ENCODE measurements at regions not wholly inside any gene's neighbourhood (a gene's known extent, or its start where the extent isn't known, plus 50 kb on each side); places are given as distances from the start of the nearest gene placed in this dataset.

DNA sequence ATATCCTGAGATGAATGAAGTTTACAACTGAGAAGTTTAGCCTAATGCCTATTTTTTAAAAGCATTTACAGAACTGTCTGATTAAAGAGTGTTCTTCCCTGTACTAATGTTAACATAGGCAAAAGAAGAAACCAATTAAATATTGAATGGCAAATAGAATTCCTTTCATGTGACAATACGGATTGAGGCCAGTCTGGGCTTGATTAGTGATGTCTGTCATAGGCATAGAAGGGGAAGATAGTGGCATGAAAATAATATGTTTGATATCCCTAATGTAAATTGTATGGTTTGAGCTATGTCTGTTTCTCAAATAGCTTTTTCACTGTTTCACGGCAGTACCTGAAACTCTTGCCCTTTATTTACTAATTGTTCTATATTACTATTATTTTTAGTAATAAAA, 443.1 kb upstream of the CLINT1 start:
- DNase-seq (ENCODE audit: low read depth, low spot score) = no peak

DNA sequence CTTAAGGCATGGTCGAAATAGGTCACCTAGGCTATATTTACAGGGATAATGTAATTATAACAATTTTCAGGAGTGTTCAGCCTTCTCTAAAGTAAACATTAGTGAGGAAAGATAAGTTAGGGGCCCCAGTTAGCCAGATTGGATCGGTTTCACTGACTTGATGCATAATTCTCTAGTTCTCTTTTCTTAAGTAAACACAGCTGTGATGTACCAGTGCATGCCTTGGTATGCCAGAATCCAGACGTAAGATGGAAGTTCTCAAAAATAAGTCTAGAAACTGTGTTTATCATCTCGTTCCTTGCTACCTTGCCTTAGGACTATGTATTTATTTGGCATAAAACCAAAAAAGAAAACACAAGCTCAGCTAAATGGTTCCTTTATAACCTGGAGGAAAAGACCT, 442.2 kb upstream of the CLINT1 start:
- DNase-seq (ENCODE audit: low read depth, low spot score) = no peak

DNA sequence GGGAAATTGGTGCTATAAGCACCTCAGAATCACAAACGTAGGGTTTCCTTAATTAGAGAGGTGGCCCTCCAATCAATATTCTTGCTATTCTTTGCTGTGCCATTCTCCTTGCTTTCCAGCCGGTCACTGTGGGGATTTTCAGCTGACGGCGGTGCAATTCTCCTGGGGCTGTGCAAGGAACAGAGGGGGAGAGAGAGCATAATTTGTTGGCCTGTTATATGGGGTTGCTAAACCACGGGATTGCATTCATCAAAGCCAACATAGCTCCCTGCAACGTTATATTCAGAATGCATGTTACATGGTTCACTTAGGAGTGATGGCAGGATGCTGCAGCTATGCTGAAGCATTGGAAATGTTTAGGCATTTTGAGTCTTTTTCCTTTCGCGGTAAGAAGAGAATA, 441.3 kb upstream of the CLINT1 start:
- no peak for DNase-seq (ENCODE audit: low read depth, low spot score)

DNA sequence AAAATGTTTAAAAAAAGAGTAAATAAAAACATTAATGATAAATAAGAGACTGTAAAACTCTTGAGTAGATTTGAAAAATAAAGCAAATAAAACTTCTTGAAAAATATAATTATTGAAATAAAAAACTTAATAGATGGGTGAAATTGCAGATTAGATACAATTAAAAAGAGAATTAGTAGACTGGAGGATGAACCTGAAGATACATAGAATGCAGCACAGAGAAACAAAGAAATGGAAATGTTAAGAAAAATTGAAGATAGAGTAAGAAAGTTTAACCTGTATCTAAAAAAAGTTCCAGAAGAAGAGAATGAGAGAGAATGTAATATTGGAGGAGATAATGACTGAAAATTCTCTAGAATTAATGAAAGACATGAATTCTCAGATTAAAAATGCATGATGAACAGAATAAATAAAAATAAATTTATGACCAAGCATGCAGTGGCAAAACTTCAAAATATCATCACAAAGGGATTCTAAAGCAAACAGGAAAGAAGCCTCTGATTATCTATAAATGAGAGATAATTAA, 438.1 kb upstream of the CLINT1 start:
- no peak for DNase-seq (ENCODE audit: low read depth, low spot score)

DNA sequence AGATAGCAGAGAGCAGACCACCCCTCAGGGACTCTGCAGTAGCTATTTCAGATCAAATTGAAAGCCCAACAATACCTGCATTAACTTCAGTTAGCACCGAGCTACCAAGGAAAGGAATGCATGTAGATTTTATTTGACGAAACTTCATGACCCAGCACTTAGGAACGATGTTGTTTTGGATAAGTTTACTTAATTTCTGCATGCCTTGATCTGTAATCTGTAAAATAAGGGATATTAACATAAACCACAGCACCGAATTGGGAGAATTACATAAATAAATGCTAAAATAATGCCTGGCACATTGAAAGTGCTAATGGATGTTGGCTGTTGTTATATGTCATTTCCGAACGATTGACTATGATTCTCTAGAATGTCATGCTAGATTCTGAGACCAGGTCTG, 435.8 kb upstream of the CLINT1 start:
- DNase-seq (ENCODE audit: low read depth, low spot score) = no peak

DNA sequence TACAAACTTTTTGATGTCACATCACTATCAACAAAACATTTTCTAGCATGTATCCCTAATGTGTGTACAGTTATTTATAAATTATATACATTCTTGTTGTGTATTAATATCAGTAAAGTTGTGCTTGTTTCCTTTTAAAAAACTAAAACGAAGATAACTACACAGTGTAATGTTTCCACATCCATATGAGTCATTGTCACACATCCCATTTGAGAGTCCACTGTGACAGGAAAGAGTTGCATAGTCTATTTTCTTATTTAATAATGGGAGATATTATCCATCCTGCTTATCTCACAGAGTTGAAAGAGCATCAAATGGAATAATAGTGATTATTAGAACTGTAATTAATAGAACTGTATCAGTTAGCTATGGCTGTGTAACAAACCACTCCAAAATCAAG, 434.0 kb upstream of the CLINT1 start:
- no peak for DNase-seq (ENCODE audit: low read depth, low spot score)

DNA sequence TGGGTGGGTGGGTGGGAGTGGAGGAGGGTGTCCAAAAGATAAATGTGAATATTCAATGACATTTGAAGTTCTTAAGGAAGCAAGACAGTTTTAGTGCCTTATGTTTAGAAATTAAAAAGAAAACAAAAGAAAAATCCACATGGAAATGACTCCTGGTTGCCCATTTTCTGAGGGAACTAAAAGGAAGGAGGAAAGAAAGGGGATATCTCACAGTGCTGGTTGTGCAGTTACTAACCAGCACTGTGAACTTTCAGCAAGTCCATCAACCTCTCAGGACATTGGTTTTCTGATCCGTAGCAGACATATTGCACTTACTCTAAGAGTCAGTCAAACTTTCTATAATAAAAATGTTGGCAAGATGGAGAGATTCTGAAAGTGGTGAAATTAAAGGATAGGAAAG, 431.0 kb upstream of the CLINT1 start:
- DNase-seq (ENCODE audit: low read depth, low spot score) = no peak

DNA sequence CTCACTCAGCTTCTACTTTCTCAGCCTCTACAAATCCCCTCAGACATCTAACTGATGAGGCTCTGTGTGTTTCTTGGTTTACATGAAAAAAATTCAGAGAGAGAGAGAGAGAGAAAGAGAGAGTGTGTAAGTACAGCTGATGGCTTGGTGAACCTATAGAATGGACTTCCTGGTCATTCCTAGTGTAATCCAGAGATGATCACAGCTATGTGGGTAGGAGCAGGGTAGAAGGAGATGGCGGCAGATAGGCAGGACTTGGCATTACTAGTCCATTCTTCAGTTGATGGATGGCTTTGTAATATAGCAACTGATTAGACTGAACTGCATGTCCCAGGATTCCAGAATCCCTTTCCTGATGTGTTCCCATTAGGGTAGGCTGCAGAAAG, 429.3 kb upstream of the CLINT1 start:
- no peak for DNase-seq (ENCODE audit: low read depth, low spot score)

DNA sequence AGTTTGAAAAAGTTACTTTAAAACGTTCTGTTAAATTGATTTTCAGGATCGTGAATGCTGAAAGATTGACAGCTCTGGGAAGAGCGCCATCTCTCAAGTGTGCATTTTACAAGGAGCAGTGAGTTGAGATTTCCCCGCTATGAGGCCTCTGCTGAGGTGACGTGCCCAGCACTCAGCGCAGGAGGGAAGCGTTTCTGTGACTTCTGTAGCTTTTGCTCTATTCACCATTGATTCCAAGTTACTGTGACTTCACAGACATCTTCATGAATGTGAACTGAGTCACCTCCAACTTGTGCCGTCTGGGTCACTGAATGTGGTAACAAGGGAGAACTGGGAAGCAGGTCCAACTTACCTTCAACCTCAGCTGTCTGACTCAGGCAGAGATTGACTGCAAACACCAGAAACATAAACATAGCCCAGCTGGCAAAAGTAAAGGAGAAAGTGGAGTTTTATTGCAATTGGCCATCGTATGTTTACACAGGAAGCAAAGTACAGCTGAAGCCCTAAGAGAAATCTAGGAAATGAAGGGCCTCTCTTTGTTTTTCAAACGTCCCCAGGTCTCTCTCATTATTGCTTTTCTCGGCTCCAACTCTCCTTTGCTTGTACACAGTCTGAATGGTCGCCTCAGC, 428.8 kb upstream of the CLINT1 start:
- DNase-seq (ENCODE audit: low read depth, low spot score) = no peak

DNA sequence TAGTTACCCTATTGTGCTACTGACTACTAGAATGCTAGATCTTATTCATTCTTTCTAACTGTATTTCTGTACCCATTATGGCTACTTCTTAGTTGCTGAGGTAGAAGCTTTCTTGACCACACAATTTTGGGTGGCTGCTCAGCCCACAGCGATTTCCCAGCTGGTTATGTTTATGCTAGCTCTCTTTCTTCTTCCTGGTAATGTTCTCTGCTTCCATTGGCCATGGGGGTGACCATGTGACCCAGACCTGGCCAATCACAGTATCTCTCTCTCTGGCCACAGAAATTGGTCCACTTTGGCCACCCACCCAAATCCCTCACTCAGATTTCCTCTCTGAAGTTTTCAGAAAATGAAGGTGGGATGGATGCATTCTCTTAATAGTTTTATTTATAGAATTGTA, 427.9 kb upstream of the CLINT1 start:
- no peak for DNase-seq (ENCODE audit: low read depth, low spot score)

DNA sequence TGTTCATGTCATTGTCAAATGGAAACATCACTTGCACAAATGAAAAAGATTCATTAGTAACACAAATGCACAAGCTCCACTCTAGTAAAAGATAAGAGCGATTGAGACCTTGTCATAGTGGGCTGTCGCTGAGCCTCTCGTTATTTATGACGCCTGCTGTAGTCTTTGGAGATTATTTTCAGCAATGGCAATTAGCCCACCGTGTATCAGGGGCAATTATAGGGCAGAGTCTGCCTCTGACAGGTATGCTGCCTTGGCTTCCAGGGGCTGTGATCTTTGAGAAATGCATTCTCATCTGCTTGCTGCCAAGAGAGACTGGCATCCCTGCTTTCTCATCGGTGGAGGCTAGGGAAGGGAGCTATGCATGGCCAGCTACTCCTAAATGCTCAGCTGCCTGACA, 426.8 kb upstream of the CLINT1 start:
- DNase-seq (ENCODE audit: low read depth, low spot score) = no peak

DNA sequence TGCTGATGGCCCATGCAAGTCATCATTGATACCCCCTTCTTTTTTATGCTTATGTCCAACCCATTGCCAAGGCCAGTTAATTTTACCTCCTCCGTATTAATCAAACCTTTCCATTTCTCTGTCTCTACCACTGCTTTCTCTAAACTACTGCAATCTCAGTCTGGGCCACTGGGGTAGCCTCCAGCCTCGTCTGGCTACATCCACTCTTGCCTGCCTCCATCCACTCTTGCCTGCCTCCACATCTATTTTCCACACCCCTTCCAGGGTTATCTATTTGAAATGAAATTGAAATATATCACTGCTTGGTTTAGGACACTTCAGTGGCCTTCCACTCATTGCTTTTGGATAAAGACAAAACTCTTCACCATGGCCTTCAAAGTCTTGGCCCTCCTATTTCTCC, 425.3 kb upstream of the CLINT1 start:
- DNase-seq (ENCODE audit: low read depth, low spot score) = no peak

DNA sequence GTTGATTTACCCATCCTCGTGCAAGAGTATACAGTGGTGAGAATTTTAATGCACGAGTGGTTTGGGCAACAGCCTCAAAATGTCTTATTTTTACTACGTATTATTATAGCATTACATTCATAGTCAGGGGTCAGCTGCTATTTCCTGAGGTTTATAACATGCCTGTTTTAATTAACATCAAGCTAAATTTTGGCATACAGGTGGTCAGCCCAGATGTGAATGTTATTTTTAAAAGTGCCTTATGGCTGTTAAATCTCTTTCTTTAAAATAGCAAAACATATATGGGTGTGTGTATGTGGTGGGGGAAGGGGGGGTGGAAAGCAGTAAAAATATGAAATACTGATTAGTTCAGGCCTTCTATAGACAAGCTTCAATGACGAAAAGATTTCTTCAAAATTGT, 424.5 kb upstream of the CLINT1 start:
- DNase-seq (ENCODE audit: low read depth, low spot score) = no peak

DNA sequence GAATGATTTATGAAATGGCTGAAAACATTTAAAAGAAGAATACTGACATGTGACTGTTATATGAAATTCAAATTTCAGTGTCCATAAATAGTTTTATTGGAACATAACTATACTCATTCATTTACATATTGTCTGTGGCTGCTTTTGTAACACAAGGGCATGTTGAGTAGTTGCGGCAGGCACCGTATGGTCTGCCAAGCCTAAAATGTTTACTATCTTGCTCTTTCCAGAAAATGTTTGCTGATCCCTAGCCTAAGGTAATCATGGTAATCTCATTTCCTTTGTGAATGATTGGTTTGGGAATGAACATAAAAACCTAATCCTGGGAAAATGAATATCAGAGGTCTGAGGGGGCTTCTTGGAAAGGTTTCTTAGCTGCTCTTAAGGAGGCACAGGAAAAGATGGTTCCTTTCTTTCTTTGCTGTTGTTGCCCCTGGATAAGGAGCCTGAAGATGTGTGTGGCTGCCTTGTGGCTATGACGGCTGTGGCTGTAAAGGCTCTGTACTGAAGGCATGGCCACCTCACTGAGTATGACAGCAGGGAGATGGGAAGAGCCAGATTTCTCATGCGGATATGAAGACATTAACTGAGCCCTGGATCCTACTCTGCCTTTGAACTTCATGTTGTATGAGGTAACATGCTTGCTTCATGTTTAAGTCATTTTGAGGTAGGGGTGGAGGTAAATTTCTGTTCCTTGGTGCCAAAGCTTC, 419.4 kb upstream of the CLINT1 start:
- DNase-seq (ENCODE audit: low read depth, low spot score) = no peak

DNA sequence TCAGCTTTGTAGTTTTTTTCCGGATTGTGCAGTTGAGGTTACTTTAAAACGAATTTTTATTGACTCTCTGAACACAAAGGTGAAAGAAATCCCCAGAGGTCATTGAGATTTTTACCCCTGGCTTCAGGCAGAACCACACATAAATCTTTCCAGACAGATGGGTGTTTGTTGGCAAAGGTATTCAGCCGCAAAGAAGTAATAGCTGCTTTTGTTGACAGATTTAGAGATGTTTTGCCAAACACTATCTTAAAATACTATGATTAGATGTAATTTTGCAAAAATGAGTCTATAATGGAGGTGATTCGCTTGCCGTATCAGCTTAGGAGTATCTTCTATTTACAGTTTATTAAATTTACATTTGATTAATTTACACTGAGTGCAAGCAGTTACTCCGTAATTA, 418.3 kb upstream of the CLINT1 start:
- no peak for DNase-seq (ENCODE audit: low read depth, low spot score)

DNA sequence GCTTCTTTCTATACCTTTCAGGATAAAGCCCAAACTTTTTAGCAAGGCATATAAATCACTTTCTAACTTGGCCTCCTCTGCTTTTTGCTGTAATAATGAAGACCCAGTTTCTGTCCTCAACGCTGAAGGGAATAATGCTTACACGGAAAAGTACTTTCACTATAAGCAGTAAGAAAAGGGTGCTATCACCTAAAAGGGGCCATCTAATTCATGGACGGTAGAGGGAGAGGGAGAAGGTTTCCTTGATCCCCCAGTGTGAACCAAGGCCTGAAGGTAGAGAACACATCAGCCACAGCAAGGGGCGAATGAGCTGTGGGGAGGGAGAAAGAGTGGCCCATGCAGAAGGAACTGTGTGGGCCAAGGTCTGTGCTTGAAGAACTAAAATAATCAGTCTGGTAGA, 417.7 kb upstream of the CLINT1 start:
- no peak for DNase-seq (ENCODE audit: low read depth, low spot score)

DNA sequence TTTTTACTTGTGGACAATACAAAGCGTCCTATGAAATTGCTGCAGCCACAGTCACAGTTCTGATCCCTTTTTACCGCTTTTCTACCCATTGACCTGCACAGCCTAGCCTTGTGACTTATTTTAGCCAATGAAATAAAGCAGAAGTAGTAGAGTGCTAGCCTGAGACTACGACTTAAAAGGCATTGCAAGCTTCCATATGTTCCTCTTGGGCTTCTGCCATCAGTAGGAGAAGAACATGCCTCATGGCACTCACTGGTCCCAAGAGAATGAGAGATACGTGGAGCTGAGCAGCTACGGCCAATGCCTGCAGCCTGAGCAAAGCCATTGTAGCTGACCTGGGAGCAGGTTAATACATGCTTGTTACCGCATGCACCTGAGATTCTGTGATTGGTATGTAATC, 416.6 kb upstream of the CLINT1 start:
- no peak for DNase-seq (ENCODE audit: low read depth, low spot score)

DNA sequence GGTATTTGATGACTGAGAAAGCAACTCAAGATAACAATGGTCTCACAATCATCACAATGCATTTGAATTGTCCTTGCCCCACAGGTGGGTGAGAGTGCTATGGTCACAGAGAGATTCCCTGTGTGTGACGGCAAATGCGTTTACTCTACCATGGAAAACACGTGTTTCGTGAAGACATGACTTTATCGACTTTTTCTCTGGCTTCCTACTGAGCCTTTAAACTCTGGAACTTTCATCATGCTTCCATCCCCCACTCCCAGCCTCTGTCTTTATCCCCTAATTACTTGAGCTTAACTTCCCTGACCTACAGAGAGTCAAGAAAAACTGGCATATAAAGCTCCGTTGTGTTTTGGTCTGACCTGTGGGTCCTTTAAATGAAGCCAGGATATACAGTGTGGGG, 414.1 kb upstream of the CLINT1 start:
- DNase-seq (ENCODE audit: low read depth, low spot score) = peak; percentile 7

DNA sequence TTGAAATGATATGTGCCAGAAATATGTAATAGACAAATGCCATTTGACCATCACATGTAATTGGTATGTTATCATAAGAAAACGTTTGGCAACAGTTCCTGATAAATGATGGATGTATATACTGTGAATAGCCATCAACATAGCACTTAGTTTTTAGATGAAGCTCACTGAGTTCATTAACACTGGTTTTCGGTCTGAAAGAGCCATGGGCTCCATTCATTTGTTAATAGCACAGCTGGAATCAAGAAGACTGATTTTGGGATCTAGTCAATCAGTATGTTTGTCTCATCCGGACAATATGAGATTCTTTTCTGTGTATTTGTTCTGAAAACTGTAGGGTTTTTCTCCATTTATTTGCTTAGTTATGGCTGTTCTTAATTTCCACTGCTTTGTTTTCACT, 413.5 kb upstream of the CLINT1 start:
- no peak for DNase-seq (ENCODE audit: low read depth, low spot score)

DNA sequence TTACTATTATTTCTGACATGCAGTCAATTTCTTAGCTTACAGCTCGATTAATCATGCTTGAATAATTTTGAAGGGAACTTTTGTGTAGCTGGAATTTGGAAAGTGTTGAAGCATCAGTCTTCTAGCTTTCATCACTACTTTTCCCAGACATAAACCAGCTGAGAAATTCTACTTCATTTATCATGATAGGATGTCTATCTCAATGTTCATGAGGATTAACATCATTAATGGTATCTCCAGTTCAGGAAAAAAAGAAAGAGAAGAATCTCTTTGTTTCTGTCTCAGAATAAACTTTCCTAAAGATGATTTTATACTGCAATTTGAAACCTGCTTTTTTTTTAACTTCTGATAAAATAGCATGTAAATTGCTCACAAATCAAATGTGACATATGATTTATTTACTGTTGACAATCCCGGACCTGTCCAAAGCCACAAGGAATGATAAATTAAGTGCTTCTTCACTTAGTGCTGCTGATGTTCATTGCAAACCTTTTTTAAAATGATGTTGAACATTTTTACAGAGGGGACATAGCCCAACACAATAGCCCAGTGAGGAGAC, 412.1 kb upstream of the CLINT1 start:
- DNase-seq (ENCODE audit: low read depth, low spot score) = no peak

DNA sequence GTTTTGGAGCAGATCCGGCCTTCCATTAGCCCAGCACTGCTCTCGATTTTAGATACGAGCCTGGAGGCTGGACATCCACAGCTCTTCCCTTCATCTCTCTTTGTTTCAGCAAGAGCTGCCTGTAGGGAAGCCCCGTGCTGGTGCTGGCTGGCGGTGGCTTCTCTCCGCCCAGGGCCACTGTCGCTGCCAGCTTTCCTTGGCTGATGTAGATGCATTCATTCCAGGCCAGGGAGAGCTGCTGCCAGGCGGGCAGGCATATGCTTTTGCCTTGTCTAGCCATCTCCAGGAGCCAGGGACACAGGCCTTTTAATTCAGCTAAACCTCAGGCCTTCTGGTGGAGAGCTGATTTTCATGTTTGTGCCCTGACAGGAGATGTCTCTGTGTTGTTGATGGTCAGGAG, 409.3 kb upstream of the CLINT1 start:
- no peak for DNase-seq (ENCODE audit: low read depth, low spot score)

DNA sequence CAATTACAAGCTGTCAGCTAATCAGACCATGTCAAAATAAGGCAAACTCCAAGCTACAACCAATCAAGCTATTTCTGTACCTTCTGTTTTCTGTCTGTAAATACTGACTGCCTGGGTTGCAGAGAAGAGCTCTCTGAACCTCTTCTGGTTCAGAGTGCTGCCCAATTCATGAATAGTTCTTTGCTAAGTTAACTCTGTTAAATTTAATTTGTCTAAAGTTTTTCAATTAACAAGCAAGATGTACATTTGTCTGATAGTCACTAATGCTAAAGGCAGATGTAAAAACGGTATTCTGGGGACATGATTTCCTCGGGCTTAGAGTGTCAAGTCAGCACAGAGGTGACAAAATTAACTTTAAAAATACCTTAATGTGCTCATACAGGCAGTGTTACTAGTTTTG, 408.3 kb upstream of the CLINT1 start:
- DNase-seq (ENCODE audit: low read depth, low spot score) = no peak

DNA sequence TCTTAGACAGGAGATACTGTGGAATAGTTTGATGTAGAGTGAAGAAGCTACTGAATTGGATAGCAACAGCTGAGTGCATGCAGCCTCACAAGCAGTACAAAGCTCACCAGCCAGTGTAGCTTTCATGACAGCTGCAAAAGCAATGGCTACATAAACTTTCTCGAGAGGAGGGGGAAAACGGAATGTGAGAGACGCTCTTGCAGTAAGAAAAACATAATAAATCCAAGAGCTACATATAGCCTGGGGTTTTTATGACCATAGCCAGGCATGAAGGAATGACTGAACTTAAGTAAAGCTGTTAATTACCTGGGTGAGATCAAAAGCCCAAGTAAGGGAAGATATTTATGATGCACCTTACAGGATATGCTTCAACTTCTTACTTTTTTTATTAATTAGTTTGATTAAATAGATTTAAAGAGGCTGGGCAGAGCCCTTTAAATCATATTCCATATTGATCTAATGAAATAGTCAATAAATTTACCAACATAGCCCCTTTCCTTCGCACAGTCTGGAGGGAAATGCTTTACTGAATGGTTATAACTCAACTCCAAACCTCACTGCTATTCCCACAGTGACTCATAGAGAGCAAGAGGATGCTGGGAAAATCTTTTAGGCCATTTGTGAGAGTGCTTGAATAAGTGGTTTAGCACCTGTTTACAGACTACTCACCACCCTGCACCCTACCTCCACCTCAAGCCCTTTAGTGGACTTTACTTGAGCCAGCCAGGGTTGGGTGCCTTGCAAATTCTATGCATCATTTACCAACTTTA, 407.2 kb upstream of the CLINT1 start:
- no peak for DNase-seq (ENCODE audit: low read depth, low spot score)

Data from ELF-1 (cell line).